IMR-90 (cell line): ENCODE measurements at regions not wholly inside any gene's neighbourhood (a gene's known extent, or its start where the extent isn't known, plus 50 kb on each side); places are given as distances from the start of the nearest gene placed in this dataset.

ENCODE experiments used
- ATAC-seq: fragments of 200-7000 bp; cut with Tn5 transposase; 2 replicates; pipeline ENCODE4 v1.9.1; 2020; ENCODE audit warnings: low read depth, mild to moderate bottlenecking, moderate library complexity
- BruUV-seq: library from RNA; stranded (reverse); fragments of 400-500 nt; replicated peaks from 2 replicates; lab custom pipeline; 2021; lab: Mats Ljungman, UMichigan
- CTCF ChIA-PET: fragments of 300-600 bp; formaldehyde crosslinking; extraction: SDS; loops from one replicate; lab custom pipeline; 2021; ENCODE audit warnings: antibody characterized with exemption; lab: Yijun Ruan, JAX
- POLR2A ChIA-PET: fragments of 300-600 bp; sonication (Branson Sonifier 250); formaldehyde crosslinking; loops from one replicate; lab custom pipeline; 2022; ENCODE audit warnings: antibody characterized with exemption; ENCODE audit not compliant: unreplicated experiment; lab: Charles Lee
- DNase-seq: peaks from one replicate; pipeline ENCODE4 v3.0.0; 2013
- H2AFZ ChIP-seq: replicated peaks from 2 replicates; pipeline ENCODE3; 2013; ENCODE audit warnings: low read length, mild to moderate bottlenecking; ENCODE audit not compliant: poor library complexity
- H2AK5ac ChIP-seq: 2 replicates; pipeline ENCODE4 v1.6.1; 2013; ENCODE audit warnings: low read depth, low read length, inconsistent platforms
- H2AK9ac ChIP-seq: replicated peaks from 2 replicates; pipeline ENCODE3; 2013; ENCODE audit warnings: mild to moderate bottlenecking, low read depth, low read length, moderate library complexity; ENCODE audit not compliant: poor library complexity
- H2BK120ac ChIP-seq: 2 replicates; pipeline ENCODE4 v1.6.1; 2013; ENCODE audit warnings: low read depth, low read length, inconsistent platforms
- H2BK15ac ChIP-seq: 3 replicates; pipeline ENCODE4 v1.6.1; 2013; ENCODE audit warnings: low read depth, low read length, inconsistent platforms
- H2BK20ac ChIP-seq: 2 replicates; pipeline ENCODE4 v1.6.1; 2013; ENCODE audit warnings: low read depth, mild to moderate bottlenecking, inconsistent platforms, low read length, moderate library complexity
- H2BK5ac ChIP-seq: 2 replicates; pipeline ENCODE4 v1.6.1; 2013; ENCODE audit warnings: mild to moderate bottlenecking, low read depth, low read length, inconsistent platforms; ENCODE audit not compliant: poor library complexity, severe bottlenecking
- H3K14ac ChIP-seq: replicated peaks from 2 replicates; pipeline ENCODE4 v1.6.1; 2013; ENCODE audit warnings: low read depth, low read length, inconsistent platforms
- H3K18ac ChIP-seq: 2 replicates; pipeline ENCODE4 v1.6.1; 2013; ENCODE audit warnings: low read depth, low read length, control low read depth
- H3K23ac ChIP-seq: 2 replicates; pipeline ENCODE4 v1.6.1; 2013; ENCODE audit warnings: low read depth, low read length, inconsistent platforms
- H3K27ac ChIP-seq: 2 replicates; pipeline ENCODE4 v1.5.1; 2013; ENCODE audit warnings: mild to moderate bottlenecking, control low read depth, low read length; ENCODE audit not compliant: insufficient read depth
- H3K27me3 ChIP-seq: 2 replicates; pipeline ENCODE4 v1.6.1; 2013; ENCODE audit warnings: low read length; ENCODE audit not compliant: control insufficient read depth, insufficient read depth
- H3K36me3 ChIP-seq: 2 replicates; pipeline ENCODE4 v1.6.1; 2013; ENCODE audit warnings: low read length, mixed read lengths; ENCODE audit not compliant: control insufficient read depth, insufficient read depth
- H3K4ac ChIP-seq: 2 replicates; pipeline ENCODE4 v1.6.1; 2013; ENCODE audit warnings: low read depth, low read length, inconsistent platforms
- H3K4me1 ChIP-seq: 2 replicates; pipeline ENCODE4 v1.6.1; 2013; ENCODE audit warnings: low read length, mixed read lengths; ENCODE audit not compliant: control insufficient read depth, insufficient read depth
- H3K4me2 ChIP-seq: 2 replicates; pipeline ENCODE4 v1.6.1; 2013; ENCODE audit warnings: low read depth, mild to moderate bottlenecking, control low read depth, low read length, moderate library complexity
- H3K4me3 ChIP-seq: 2 replicates; pipeline ENCODE4 v1.5.1; 2013; ENCODE audit warnings: low read depth, mild to moderate bottlenecking, control low read depth, low read length, moderate library complexity; ENCODE audit not compliant: insufficient read depth
- H3K56ac ChIP-seq: 2 replicates; pipeline ENCODE4 v1.6.1; 2013; ENCODE audit warnings: low read length, inconsistent platforms; ENCODE audit not compliant: insufficient read depth; ENCODE audit errors: extremely low read depth
- H3K79me1 ChIP-seq, 2 experiments: 2 replicates each; pipeline ENCODE4 v1.6.1; 2013; ENCODE audit warnings: low read length in 2 of 2, inconsistent platforms in 1 of 2, low read depth in 1 of 2
- H3K9ac ChIP-seq: 2 replicates; pipeline ENCODE4 v1.6.1; 2013; ENCODE audit warnings: low read depth, low read length, control low read depth
- H3K9me1 ChIP-seq: 2 replicates; pipeline ENCODE4 v1.6.1; 2013; ENCODE audit warnings: low read length, inconsistent platforms; ENCODE audit not compliant: insufficient read depth
- H3K9me3 ChIP-seq: 2 replicates; pipeline ENCODE4 v1.6.1; 2013; ENCODE audit warnings: low read length; ENCODE audit not compliant: control insufficient read depth, insufficient read depth
- H4K20me1 ChIP-seq: 2 replicates; pipeline ENCODE4 v1.6.1; 2013; ENCODE audit warnings: low read length, inconsistent platforms; ENCODE audit not compliant: insufficient read depth
- H4K5ac ChIP-seq: 2 replicates; pipeline ENCODE4 v1.6.1; 2013; ENCODE audit warnings: mild to moderate bottlenecking, low read depth, low read length, control low read depth
- H4K8ac ChIP-seq, 2 experiments: 2 replicates each; pipeline ENCODE4 v1.6.1; 2013; ENCODE audit warnings: low read depth in 2 of 2, low read length in 2 of 2, control low read depth in 1 of 2, inconsistent platforms in 1 of 2
- H4K91ac ChIP-seq: 2 replicates; pipeline ENCODE4 v1.6.1; 2013; ENCODE audit warnings: low read depth, low read length, inconsistent platforms; ENCODE audit not compliant: insufficient read depth
- CEBPB ChIP-seq: IDR thresholded peaks from 2 replicates; pipeline ENCODE4 v1.6.1; 2012; ENCODE audit warnings: low read depth, low read length, improper control_type of control experiment
- RCOR1 ChIP-seq: IDR thresholded peaks from 2 replicates; pipeline ENCODE4 v1.6.1; 2012; ENCODE audit warnings: mild to moderate bottlenecking, low read length, improper control_type of control experiment; ENCODE audit not compliant: insufficient replicate concordance
- WGBS, 2 experiments: methylation state at CpG; one replicate each; pipeline versions ENCODE4 v1.1.5 to v1.1.7; 2013; ENCODE audit warnings: missing lambda C conversion rate in 2 of 2; ENCODE audit not compliant: insufficient read length in 1 of 2; ENCODE audit errors: extremely low coverage in 2 of 2; 5-methylcytosine and 5-hydroxymethylcytosine counted together
- dilution Hi-C: fragments of 300-500 bp; cut with HindIII; formaldehyde crosslinking; loops from one replicate; pipeline ENCODE4 v1.14.3; 2018; ENCODE audit warnings: low sequenced_read_pairs; ENCODE audit not compliant: unreplicated experiment
- in situ Hi-C: fragments of 300-500 bp; cut with MboI; formaldehyde crosslinking; loops from 3 replicates; pipeline ENCODE4 v1.14.3; 2019; ENCODE audit warnings: low sequenced_read_pairs, inconsistent platforms, mixed read lengths
- intact Hi-C: fragments of 100-400 bp; cut with micrococcal nuclease; formaldehyde crosslinking; loops from 2 replicates; pipeline ENCODE4 v1.10.0; 2022

DNA sequence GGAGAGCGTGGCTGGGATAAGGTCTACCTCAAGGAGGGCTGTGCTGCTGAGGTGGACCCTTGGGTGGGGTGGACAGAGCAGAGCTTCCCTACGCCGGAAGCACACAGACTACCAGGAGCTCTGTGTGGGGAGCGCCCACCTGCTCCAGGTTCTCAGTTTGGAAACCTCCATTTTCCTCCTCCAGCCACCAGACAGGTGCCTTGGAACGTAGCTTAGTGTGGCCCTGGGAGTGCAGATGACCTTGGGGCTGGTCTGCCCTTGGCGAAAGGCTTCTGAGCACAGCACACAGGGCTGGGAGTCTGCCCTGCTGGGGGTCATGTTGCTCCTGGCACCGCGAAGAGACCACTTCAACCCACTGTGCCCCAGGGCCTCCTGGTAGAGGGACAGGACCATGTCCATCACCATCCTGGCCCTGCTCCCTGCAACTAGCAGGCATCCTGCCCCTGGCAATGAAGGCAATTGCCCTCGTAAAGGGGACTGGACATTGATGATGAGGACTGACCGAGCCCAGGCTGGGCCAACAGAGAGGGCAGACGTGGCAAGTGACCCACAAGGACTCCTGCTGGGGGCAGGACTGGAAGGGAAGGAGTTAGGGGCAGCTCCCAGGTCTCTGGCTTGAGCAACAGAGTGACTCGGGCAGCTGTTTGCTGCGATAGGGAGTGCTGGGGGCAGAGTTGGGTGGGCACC lies 214.7 kb downstream of the CYP26B1 start:
- POLR2A ChIA-PET: no interaction called here
- Histone ChIP-seq H2AK9ac (no peak overlapping the region), H3K4me1 (no peaks in the 10 kb centered on the region), H4K8ac (no peak overlapping the region), H3K14ac (no peak overlapping the region), H4K91ac (no peak overlapping the region), H3K18ac (no peak overlapping the region), H2BK5ac (no peak overlapping the region), H3K9me3 (no peaks in the 10 kb centered on the region), H3K27me3 (peaks cover 18% of the 10 kb centered on the region), H3K27ac (no peak overlapping the region), H2AK5ac (no peak overlapping the region), H3K9ac (no peak overlapping the region), H3K79me1 (no peaks in the 10 kb centered on the region), H3K36me3 (no peaks in the 10 kb centered on the region), H3K4ac (no peak overlapping the region), H2BK20ac (no peak overlapping the region), H2AFZ (no peak overlapping the region), H3K4me2 (no peak overlapping the region), H3K56ac (no peak overlapping the region), H3K9me1 (no peaks in the 10 kb centered on the region; the same call in 1 of the 2 replicates), H3K23ac (no peak overlapping the region), H2BK120ac (no peak overlapping the region), H3K4me3 (no peak overlapping the region), H4K20me1 (no peaks in the 10 kb centered on the region; the same call in 1 of the 2 replicates), H2BK15ac (no peak overlapping the region), H4K5ac (no peak overlapping the region)
- no TSS peak for BruUV-seq
- CTCF ChIA-PET: no interaction called here
- 50% methylated on average over 2 of the region's 13 CpGs; no CpG with 5 or more reads in 1 of the 2 experiments for WGBS, 2 experiments
- dilution Hi-C loops: no loop called here
- no peak for TF ChIP-seq RCOR1
- TF ChIP-seq CEBPB: no peak
- intact Hi-C loops: loop anchor here (10.0 kb wide), 1 partner anchor 318 kb away; no protein-coding TSS in a partner anchor
- no peak for DNase-seq
- in situ Hi-C loops: no loop called here
- ATAC-seq: no peak
